Sigmoid colon (tissue), 4 donors: ENCODE measurements at regions not wholly inside any gene's neighbourhood (a gene's known extent, or its start where the extent isn't known, plus 50 kb on each side); places are given as distances from the start of the nearest gene placed in this dataset.

Experiments used
- EP300 ChIP-seq, 4 donors: sonication (generic); formaldehyde crosslinking; IDR thresholded peaks; one replicate each; pipeline ENCODE4 v1.6.1; 2017; ENCODE audit warnings: antibody characterized with exemption in 4 of 4
- POLR2A ChIP-seq, 2 donors: fragments of 450-650 bp; IDR thresholded peaks; one replicate each; pipeline ENCODE4 v1.6.1; 2016; ENCODE audit warnings: antibody characterized with exemption in 2 of 2, mild to moderate bottlenecking in 2 of 2, moderate library complexity in 2 of 2
- POLR2AphosphoS5 ChIP-seq, 4 donors: sonication (generic); formaldehyde crosslinking; IDR thresholded peaks; one replicate each; pipeline ENCODE4 v1.6.1; 2017; ENCODE audit warnings: antibody characterized with exemption in 4 of 4
- TF ChIP-seq, protein P1 (sequence below), 4 experiments: fragments of 450-650 bp in 3 of 4; fragments of 200-600 bp in 1 of 4; IDR thresholded peaks; one replicate each; pipeline ENCODE4 v1.5.1; 2016 to 2019; ENCODE audit warnings: antibody characterized with exemption in 4 of 4, mild to moderate bottlenecking in 3 of 4, moderate library complexity in 2 of 4

DNA sequence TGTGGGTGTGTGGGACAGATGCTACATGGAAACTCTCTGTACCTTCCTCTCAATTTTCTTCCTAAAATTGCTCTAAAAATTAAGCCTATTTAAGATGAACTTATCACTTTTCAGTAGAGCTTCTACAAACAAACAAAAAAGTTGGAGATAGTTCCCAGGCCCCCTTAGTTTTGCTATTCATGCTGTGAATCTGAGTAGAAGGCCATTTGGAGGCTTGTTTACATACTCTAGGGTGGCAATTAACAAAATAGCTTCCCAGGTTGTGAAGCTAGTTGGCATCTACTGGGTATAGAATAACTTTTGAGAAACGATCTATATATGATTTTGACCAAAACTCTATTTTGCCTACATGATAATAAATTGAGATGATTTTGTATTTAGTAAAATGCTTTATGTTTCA is 541.4 kb upstream of the B3GALT2 start:
- TF ChIP-seq, protein P1, sequence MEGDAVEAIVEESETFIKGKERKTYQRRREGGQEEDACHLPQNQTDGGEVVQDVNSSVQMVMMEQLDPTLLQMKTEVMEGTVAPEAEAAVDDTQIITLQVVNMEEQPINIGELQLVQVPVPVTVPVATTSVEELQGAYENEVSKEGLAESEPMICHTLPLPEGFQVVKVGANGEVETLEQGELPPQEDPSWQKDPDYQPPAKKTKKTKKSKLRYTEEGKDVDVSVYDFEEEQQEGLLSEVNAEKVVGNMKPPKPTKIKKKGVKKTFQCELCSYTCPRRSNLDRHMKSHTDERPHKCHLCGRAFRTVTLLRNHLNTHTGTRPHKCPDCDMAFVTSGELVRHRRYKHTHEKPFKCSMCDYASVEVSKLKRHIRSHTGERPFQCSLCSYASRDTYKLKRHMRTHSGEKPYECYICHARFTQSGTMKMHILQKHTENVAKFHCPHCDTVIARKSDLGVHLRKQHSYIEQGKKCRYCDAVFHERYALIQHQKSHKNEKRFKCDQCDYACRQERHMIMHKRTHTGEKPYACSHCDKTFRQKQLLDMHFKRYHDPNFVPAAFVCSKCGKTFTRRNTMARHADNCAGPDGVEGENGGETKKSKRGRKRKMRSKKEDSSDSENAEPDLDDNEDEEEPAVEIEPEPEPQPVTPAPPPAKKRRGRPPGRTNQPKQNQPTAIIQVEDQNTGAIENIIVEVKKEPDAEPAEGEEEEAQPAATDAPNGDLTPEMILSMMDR (IDR thresholded peaks at IDR 0.05), result no peak
- TF ChIP-seq POLR2AphosphoS5 (IDR thresholded peaks at IDR 0.05), result no peak
- TF ChIP-seq EP300 (IDR thresholded peaks at IDR 0.05), result no peak
- no peak for TF ChIP-seq POLR2A (IDR thresholded peaks at IDR 0.05)
